T-helper 22 cell (primary cell): ENCODE measurements at regions not wholly inside any gene's neighbourhood (a gene's known extent, or its start where the extent isn't known, plus 50 kb on each side); places are given as distances from the start of the nearest gene placed in this dataset.
"Not testable (repeated sequence)": the region's sequence is repeated elsewhere in the genome, so short reads cannot be mapped to it uniquely, and the experiment has no call there.

ENCODE experiments used
- DNase-seq: peaks from one replicate; pipeline ENCODE4 v3.0.0-alpha.2; 2020; ENCODE audit warnings: low read depth

- no peak for DNase-seq
These were observed 1098.6 kb downstream of the TAF11L14 start for GRCh38 chr5:18732556-18733479.

GRCh38 chr5:18736051-18736398 is 1101.8 kb downstream of the TAF11L14 start:
- DNase-seq, result no peak

GRCh38 chr5:18736736-18737135 is 1102.5 kb downstream of the TAF11L14 start:
- DNase-seq, result not testable (repeated sequence)

GRCh38 chr5:18740301-18740700 is 1106.0 kb downstream of the TAF11L14 start:
- no peak for DNase-seq

- DNase-seq, result no peak
These were observed 1108.6 kb downstream of the TAF11L14 start for GRCh38 chr5:18742830-18743229.

- no peak for DNase-seq
These were observed 1110.2 kb downstream of the TAF11L14 start for GRCh38 chr5:18744441-18744840.

- no peak for DNase-seq
These were observed 1111.1 kb downstream of the TAF11L14 start for GRCh38 chr5:18745042-18745987.

GRCh38 chr5:18745988-18746615 is 1111.8 kb downstream of the TAF11L14 start:
- peak; percentile 8 for DNase-seq

- no peak for DNase-seq
These were observed 1115.5 kb downstream of the TAF11L14 start for GRCh38 chr5:18749763-18750162.

GRCh38 chr5:18752317-18752716 is 1118.1 kb downstream of the TAF11L14 start:
- no peak for DNase-seq

- DNase-seq, result no peak
These were observed 1119.9 kb downstream of the TAF11L14 start for GRCh38 chr5:18754201-18754600.

- DNase-seq, result no peak
These were observed 1127.5 kb downstream of the TAF11L14 start for GRCh38 chr5:18761801-18762200.

GRCh38 chr5:18764161-18764560 is 1129.9 kb downstream of the TAF11L14 start:
- no peak for DNase-seq

- no peak for DNase-seq
These were observed 1131.0 kb downstream of the TAF11L14 start for GRCh38 chr5:18765304-18765703.

- no peak for DNase-seq
These were observed 1136.9 kb downstream of the TAF11L14 start for GRCh38 chr5:18771097-18771610.

- no peak for DNase-seq
These were observed 1138.2 kb downstream of the TAF11L14 start for GRCh38 chr5:18772475-18772874.

- DNase-seq, result no peak
These were observed 1144.0 kb downstream of the TAF11L14 start for GRCh38 chr5:18778225-18778624.

GRCh38 chr5:18789218-18789998 is 1155.1 kb downstream of the TAF11L14 start:
- no peak for DNase-seq

- no peak for DNase-seq
These were observed 1157.9 kb downstream of the TAF11L14 start for GRCh38 chr5:18792145-18792544.

GRCh38 chr5:18797222-18797621 is 1163.0 kb downstream of the TAF11L14 start:
- no peak for DNase-seq

- no peak for DNase-seq
These were observed 1163.8 kb downstream of the TAF11L14 start for GRCh38 chr5:18798058-18798457.
